ENCODE measurements at regions not wholly inside any gene's neighbourhood (a gene's known extent, or its start where the extent isn't known, plus 50 kb on each side); places are given as distances from the start of the nearest gene placed in this dataset.

- no peak for DNase-seq (ENCODE audit: low read depth)
- TF ChIP-seq MYC (IDR thresholded peaks at IDR 0.05; ENCODE audit: low read depth, low read length) (no peak), MAX (IDR thresholded peaks at IDR 0.05; ENCODE audit: low read depth, low read length) (no peak), POLR2A (IDR thresholded peaks at IDR 0.05; ENCODE audit: extremely low read depth, insufficient read length) (no peak), CTCF (IDR thresholded peaks at IDR 0.05; ENCODE audit: low read depth, low read length) (no peak)
- H3K4me3 ChIP-seq (ENCODE audit: low read depth, low read length) = no peak overlapping the region
These were observed 330.8 kb downstream of the PTEN start for GRCh38 chr10:88194041-88194887.

GRCh38 chr10:88194961-88195367 is 331.5 kb downstream of the PTEN start:
- no peak for TF ChIP-seq POLR2A (IDR thresholded peaks at IDR 0.05; ENCODE audit: extremely low read depth, insufficient read length)
- TF ChIP-seq MYC (IDR thresholded peaks at IDR 0.05; ENCODE audit: low read depth, low read length) = no peak
- no peak for TF ChIP-seq CTCF (IDR thresholded peaks at IDR 0.05; ENCODE audit: low read depth, low read length)
- TF ChIP-seq MAX (IDR thresholded peaks at IDR 0.05; ENCODE audit: low read depth, low read length) = no peak

GRCh38 chr10:88195841-88196240 is 332.4 kb downstream of the PTEN start:
- DNase-seq (ENCODE audit: low read depth) = no peak
- TF ChIP-seq MAX (IDR thresholded peaks at IDR 0.05; ENCODE audit: low read depth, low read length) = no peak
- TF ChIP-seq MYC (IDR thresholded peaks at IDR 0.05; ENCODE audit: low read depth, low read length) = no peak
- TF ChIP-seq POLR2A (IDR thresholded peaks at IDR 0.05; ENCODE audit: extremely low read depth, insufficient read length) = no peak
- no peak for TF ChIP-seq CTCF (IDR thresholded peaks at IDR 0.05; ENCODE audit: low read depth, low read length)
- H3K4me3 ChIP-seq (ENCODE audit: low read depth, low read length) = no peak overlapping the region

More at GRCh38 chr10:88194961-88195367, 331.5 kb downstream of the PTEN start:
- H3K4me3 ChIP-seq (ENCODE audit: low read depth, low read length) = no peak overlapping the region
- no peak for DNase-seq (ENCODE audit: low read depth)

GRCh38 chr10:88196291-88196690 is 332.9 kb downstream of the PTEN start:
- no peak for DNase-seq (ENCODE audit: low read depth)
- H3K4me3 ChIP-seq (ENCODE audit: low read depth, low read length) = no peak overlapping the region
- TF ChIP-seq MYC (IDR thresholded peaks at IDR 0.05; ENCODE audit: low read depth, low read length) (no peak), MAX (IDR thresholded peaks at IDR 0.05; ENCODE audit: low read depth, low read length) (no peak), POLR2A (IDR thresholded peaks at IDR 0.05; ENCODE audit: extremely low read depth, insufficient read length) (no peak), CTCF (IDR thresholded peaks at IDR 0.05; ENCODE audit: low read depth, low read length) (no peak)

- H3K4me3 ChIP-seq (ENCODE audit: low read depth, low read length) = no peak overlapping the region
- no peak for TF ChIP-seq MYC (IDR thresholded peaks at IDR 0.05; ENCODE audit: low read depth, low read length)
- no peak for TF ChIP-seq CTCF (IDR thresholded peaks at IDR 0.05; ENCODE audit: low read depth, low read length)
- TF ChIP-seq POLR2A (IDR thresholded peaks at IDR 0.05; ENCODE audit: extremely low read depth, insufficient read length) = no peak
- TF ChIP-seq MAX (IDR thresholded peaks at IDR 0.05; ENCODE audit: low read depth, low read length) = no peak
- no peak for DNase-seq (ENCODE audit: low read depth)
These were observed 334.6 kb downstream of the PTEN start for GRCh38 chr10:88198023-88198422.

Data from NB4 (cell line).